Adrenal gland (tissue), 9 donors: ENCODE measurements at regions not wholly inside any gene's neighbourhood (a gene's known extent, or its start where the extent isn't known, plus 50 kb on each side); places are given as distances from the start of the nearest gene placed in this dataset.

Experiments used
- DNase-seq, 7 donors: peaks; one replicate each; pipeline ENCODE4 v3.0.0-alpha.2; 2019 to 2020
- H3K27ac ChIP-seq, 5 donors: fragments of 200-600 bp; sonication (generic) in 4 of 5; 1 replicate in 3 of 5; 2 replicates in 2 of 5; pipeline versions ENCODE4 v1.5.1 to v1.8.0; 2016 to 2020; ENCODE audit warnings: mild to moderate bottlenecking in 1 of 5
- H3K27me3 ChIP-seq: fragments of 200-600 bp; 2 replicates; pipeline ENCODE4 v1.8.0; 2021
- H3K36me3 ChIP-seq, 2 donors: fragments of 200-600 bp; replicated peaks in 1 of 2; 1 replicate in 1 of 2; 2 replicates in 1 of 2; pipeline versions ENCODE4 v1.5.1 to v1.8.0; 2018 to 2022
- H3K4me1 ChIP-seq, 2 donors: fragments of 200-600 bp; replicated peaks in 1 of 2; 1 replicate in 1 of 2; 2 replicates in 1 of 2; pipeline versions ENCODE4 v1.5.1 to v1.8.0; 2018 to 2021
- H3K4me3 ChIP-seq, 4 donors: fragments of 200-600 bp; sonication (generic) in 3 of 4; one replicate each; pipeline ENCODE4 v1.5.1; 2016 to 2018
- H3K9me3 ChIP-seq, 3 donors: fragments of 200-600 bp; sonication (generic) in 1 of 3; replicated peaks in 1 of 3; 1 replicate in 2 of 3; 2 replicates in 1 of 3; pipeline versions ENCODE4 v1.5.1 to v1.8.0; 2016 to 2021
- CTCF ChIP-seq, 6 experiments: fragments of 450-650 bp in 4 of 6; fragments of 200-600 bp in 2 of 6; sonication (generic) in 1 of 6; IDR thresholded peaks; 1 replicate in 5 of 6; 2 replicates in 1 of 6; pipeline versions ENCODE4 v1.5.1 to v1.8.0; 2016 to 2021; ENCODE audit warnings: antibody characterized with exemption in 6 of 6, mild to moderate bottlenecking in 2 of 6, moderate library complexity in 1 of 6
- POLR2A ChIP-seq, 2 donors: fragments of 450-650 bp; IDR thresholded peaks; one replicate each; pipeline ENCODE4 v1.6.1; 2017; ENCODE audit warnings: antibody characterized with exemption in 2 of 2, mild to moderate bottlenecking in 2 of 2, moderate library complexity in 1 of 2
- WGBS, 4 donors: extraction: QIAGEN DNeasy Blood & Tissue Kit in 2 of 4; methylation state at CpG; one replicate each; pipeline versions ENCODE4 v1.1.5 to v1.1.7; 2013 to 2017; 5-methylcytosine and 5-hydroxymethylcytosine counted together
- intact Hi-C, 2 donors: fragments of 100-400 bp; cut with DNase I; formaldehyde crosslinking; loops; one replicate each; pipeline versions ENCODE4 v1.14.1 to v1.15.0; 2022 to 2023
- donor health status: healthy with polysubstance abuse.
- donor health status: Bipolar disorder and iron deficiency.
- donor health status: DM: yes; HTN: yes; CAD: no.
- donor health status: DM: no; HTN: no; CAD: no.
- donor health status: DM: no; HTN: no; CAD: no.

- 77 to 80% (median 78%) methylated on average over 13 of the region's 13 CpGs for WGBS, 4 donors
- no peak overlapping the region for H3K27ac ChIP-seq
- H3K27me3 ChIP-seq = no peaks in the 10 kb centered on the region
- DNase-seq = no peak
- TF ChIP-seq POLR2A (IDR thresholded peaks at IDR 0.05) = no peak
- TF ChIP-seq CTCF (IDR thresholded peaks at IDR 0.05) = no peak
- no peak overlapping the region for H3K4me3 ChIP-seq
- intact Hi-C loops = loop anchor here in 1 of 2 donors (10.0 kb wide), 1 partner anchor 194 kb away; no protein-coding TSS in a partner anchor
- H3K9me3 ChIP-seq = no peaks in the 10 kb centered on the region
- H3K4me1 ChIP-seq = peaks cover 0 to under 1% of the 10 kb centered on the region in 2 donors
- H3K36me3 ChIP-seq = no peaks in the 10 kb centered on the region
Measured at GRCh38 chr6:12228447-12229146, 61.6 kb upstream of the EDN1 start.

- TF ChIP-seq CTCF (IDR thresholded peaks at IDR 0.05) (no peak), POLR2A (IDR thresholded peaks at IDR 0.05) (no peak)
- DNase-seq = no peak
- Histone ChIP-seq H3K36me3 (no peaks in the 10 kb centered on the region), H3K9me3 (no peaks in the 10 kb centered on the region), H3K4me1 (peaks cover 0 to 4% of the 10 kb centered on the region in 2 donors), H3K4me3 (no peak overlapping the region), H3K27ac (no peak overlapping the region), H3K27me3 (no peaks in the 10 kb centered on the region)
- intact Hi-C loops = loop anchor here in 1 of 2 donors (10.0 kb wide), 1 partner anchor 195 kb away; no protein-coding TSS in a partner anchor
- 89 to 97% (median 94%) methylated on average over 1 of the region's 1 CpG for WGBS, 4 donors
Measured at GRCh38 chr6:12229332-12229731, 60.8 kb upstream of the EDN1 start.

- intact Hi-C loops = loop anchor here in 1 of 2 donors (5.0 kb wide), 1 partner anchor 573 kb away; no protein-coding TSS in a partner anchor
- no peak for DNase-seq
- Histone ChIP-seq H3K27ac (no peak overlapping the region), H3K9me3 (no peaks in the 10 kb centered on the region), H3K27me3 (no peaks in the 10 kb centered on the region), H3K4me3 (no peak overlapping the region), H3K36me3 (no peaks in the 10 kb centered on the region), H3K4me1 (peaks cover 0 to 4% of the 10 kb centered on the region in 2 donors)
- WGBS, 4 donors = 82 to 88% (median 86%) methylated on average over 6 of the region's 6 CpGs
- TF ChIP-seq POLR2A (IDR thresholded peaks at IDR 0.05) (no peak), CTCF (IDR thresholded peaks at IDR 0.05) (no peak)
Measured at GRCh38 chr6:12230523-12230922, 59.6 kb upstream of the EDN1 start.

- H3K9me3 ChIP-seq = no peaks in the 10 kb centered on the region
- TF ChIP-seq POLR2A (IDR thresholded peaks at IDR 0.05) = no peak
- TF ChIP-seq CTCF (IDR thresholded peaks at IDR 0.05) = no peak
- 66 to 79% (median 71%) methylated on average over 3 of the region's 3 CpGs for WGBS, 4 donors
- H3K27me3 ChIP-seq = no peaks in the 10 kb centered on the region
- H3K36me3 ChIP-seq = no peaks in the 10 kb centered on the region
- DNase-seq = no peak
- H3K4me3 ChIP-seq = no peak overlapping the region
- peaks cover 0 to 4% of the 10 kb centered on the region in 2 donors for H3K4me1 ChIP-seq
- no peak overlapping the region for H3K27ac ChIP-seq
- intact Hi-C loops = loop anchor here in 1 of 2 donors (5.0 kb wide), 1 partner anchor 575 kb away; no protein-coding TSS in a partner anchor
Measured at GRCh38 chr6:12232339-12232738, 57.8 kb upstream of the EDN1 start.
